HG03521 (cell line): ENCODE measurements at regions not wholly inside any gene's neighbourhood (a gene's known extent, or its start where the extent isn't known, plus 50 kb on each side); places are given as distances from the start of the nearest gene placed in this dataset.
"Not testable (repeated sequence)": the region's sequence is repeated elsewhere in the genome, so short reads cannot be mapped to it uniquely, and the experiment has no call there.

ENCODE experiments used
- ATAC-seq: cut with Tn5 transposase; IDR thresholded peaks from one replicate; pipeline ENCODE4 v1.9.1; 2021; ENCODE audit warnings: mild to moderate bottlenecking, moderate library complexity; ENCODE audit not compliant: unreplicated experiment

GRCh38 chr11:130979386-130979972, 63.2 kb upstream of the SNX19 start:
- ATAC-seq: no peak

- ATAC-seq: no peak
These were observed 64.0 kb upstream of the SNX19 start for GRCh38 chr11:130980071-130980862.

GRCh38 chr11:130984241-130984640, 68.0 kb upstream of the SNX19 start:
- ATAC-seq: not testable (repeated sequence)

- ATAC-seq: no peak
These were observed 76.5 kb upstream of the SNX19 start for GRCh38 chr11:130992788-130993187.

GRCh38 chr11:130994043-130994442, 77.8 kb upstream of the SNX19 start:
- ATAC-seq: no peak

GRCh38 chr11:130995266-130995665, 79.0 kb upstream of the SNX19 start:
- no peak for ATAC-seq

- no peak for ATAC-seq
These were observed 81.0 kb upstream of the SNX19 start for GRCh38 chr11:130997278-130997677.

- ATAC-seq: no peak
These were observed 82.8 kb upstream of the SNX19 start for GRCh38 chr11:130999086-130999485.

GRCh38 chr11:130999992-131000770, 83.9 kb upstream of the SNX19 start:
- ATAC-seq: no peak

- no peak for ATAC-seq
These were observed 85.9 kb upstream of the SNX19 start for GRCh38 chr11:131002145-131002544.

GRCh38 chr11:131005829-131006228, 89.5 kb upstream of the SNX19 start:
- ATAC-seq: no peak

GRCh38 chr11:131025020-131025419, 108.7 kb upstream of the SNX19 start:
- ATAC-seq: no peak

GRCh38 chr11:131025421-131026125, 109.3 kb upstream of the SNX19 start:
- ATAC-seq: peak; percentile 77

- ATAC-seq: no peak
These were observed 111.2 kb upstream of the SNX19 start for GRCh38 chr11:131027491-131027890.

- no peak for ATAC-seq
These were observed 116.9 kb upstream of the SNX19 start for GRCh38 chr11:131033151-131033651.

- ATAC-seq: no peak
These were observed 120.2 kb upstream of the SNX19 start for GRCh38 chr11:131036514-131036913.

- ATAC-seq: no peak
These were observed 121.6 kb upstream of the SNX19 start for GRCh38 chr11:131037873-131038272.

- ATAC-seq: no peak
These were observed 122.3 kb upstream of the SNX19 start for GRCh38 chr11:131038597-131038996.

- no peak for ATAC-seq
These were observed 125.2 kb upstream of the SNX19 start for GRCh38 chr11:131041331-131042040.

GRCh38 chr11:131042041-131042390, 125.7 kb upstream of the SNX19 start:
- no peak for ATAC-seq
